WERI-Rb-1 (cell line): ENCODE measurements at regions not wholly inside any gene's neighbourhood (a gene's known extent, or its start where the extent isn't known, plus 50 kb on each side); places are given as distances from the start of the nearest gene placed in this dataset.
A peak's percentile ranks its signal among the peaks of the same experiment; 100 is the strongest.

ENCODE experiments used
- DNase-seq: peaks from one replicate; pipeline ENCODE4 v3.0.0-alpha.2; 2020
- H3K27ac ChIP-seq: fragments of 250-450 bp; sonication (Bioruptor Pico); 2 replicates; pipeline ENCODE4 v1.5.1; 2020; ENCODE audit warnings: mild to moderate bottlenecking, moderate library complexity
- H3K27me3 ChIP-seq: fragments of 250-450 bp; sonication (Bioruptor Pico); 2 replicates; pipeline ENCODE4 v1.5.1; 2021; ENCODE audit warnings: mild to moderate bottlenecking, low read depth, moderate library complexity; ENCODE audit not compliant: insufficient read depth, severe bottlenecking
- H3K36me3 ChIP-seq: fragments of 250-450 bp; sonication (Bioruptor Pico); 2 replicates; pipeline ENCODE4 v1.5.1; 2020; ENCODE audit warnings: mild to moderate bottlenecking, moderate library complexity
- H3K4me3 ChIP-seq: 2 replicates; pipeline ENCODE4 v1.5.1; 2011; ENCODE audit warnings: low read depth, mild to moderate bottlenecking, control low read depth, low read length
- H3K9me3 ChIP-seq: fragments of 250-450 bp; sonication (Bioruptor Pico); 2 replicates; pipeline ENCODE4 v1.5.1; 2021; ENCODE audit warnings: mild to moderate bottlenecking, moderate library complexity; ENCODE audit not compliant: severe bottlenecking
- TF ChIP-seq, protein P1 (sequence below): IDR thresholded peaks from 2 replicates; pipeline ENCODE4 v1.5.1; 2011; ENCODE audit warnings: low read depth, mild to moderate bottlenecking, control low read depth, inconsistent platforms, low read length

DNA sequence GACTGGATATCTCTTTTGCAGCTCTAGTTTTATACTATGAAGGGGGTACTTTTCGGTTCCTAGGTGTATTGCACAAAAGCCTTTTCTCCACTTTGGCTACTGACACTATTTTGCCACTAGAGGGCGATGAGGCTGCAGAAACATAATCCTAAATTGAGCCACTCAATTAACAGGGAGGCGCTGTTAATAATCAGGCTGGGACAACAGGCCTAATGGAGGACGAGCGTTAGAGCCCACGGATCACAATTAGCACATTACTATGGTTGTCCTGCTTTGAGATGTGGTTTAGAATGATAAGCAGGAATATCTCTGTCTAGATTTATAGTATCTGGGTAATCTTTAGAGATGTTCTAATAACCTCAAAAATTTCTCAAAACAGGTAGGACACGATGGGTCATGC is 62.2 kb upstream of the PMAIP1 start:
- DNase-seq: peak; percentile 72
- TF ChIP-seq, protein P1, sequence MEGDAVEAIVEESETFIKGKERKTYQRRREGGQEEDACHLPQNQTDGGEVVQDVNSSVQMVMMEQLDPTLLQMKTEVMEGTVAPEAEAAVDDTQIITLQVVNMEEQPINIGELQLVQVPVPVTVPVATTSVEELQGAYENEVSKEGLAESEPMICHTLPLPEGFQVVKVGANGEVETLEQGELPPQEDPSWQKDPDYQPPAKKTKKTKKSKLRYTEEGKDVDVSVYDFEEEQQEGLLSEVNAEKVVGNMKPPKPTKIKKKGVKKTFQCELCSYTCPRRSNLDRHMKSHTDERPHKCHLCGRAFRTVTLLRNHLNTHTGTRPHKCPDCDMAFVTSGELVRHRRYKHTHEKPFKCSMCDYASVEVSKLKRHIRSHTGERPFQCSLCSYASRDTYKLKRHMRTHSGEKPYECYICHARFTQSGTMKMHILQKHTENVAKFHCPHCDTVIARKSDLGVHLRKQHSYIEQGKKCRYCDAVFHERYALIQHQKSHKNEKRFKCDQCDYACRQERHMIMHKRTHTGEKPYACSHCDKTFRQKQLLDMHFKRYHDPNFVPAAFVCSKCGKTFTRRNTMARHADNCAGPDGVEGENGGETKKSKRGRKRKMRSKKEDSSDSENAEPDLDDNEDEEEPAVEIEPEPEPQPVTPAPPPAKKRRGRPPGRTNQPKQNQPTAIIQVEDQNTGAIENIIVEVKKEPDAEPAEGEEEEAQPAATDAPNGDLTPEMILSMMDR: peak; percentile 86
- H3K27me3 ChIP-seq: no peaks in the 10 kb centered on the region
- H3K4me3 ChIP-seq: no peak overlapping the region
- H3K9me3 ChIP-seq: no peaks in the 10 kb centered on the region
- no peaks in the 10 kb centered on the region for H3K36me3 ChIP-seq
- no peak overlapping the region for H3K27ac ChIP-seq

DNA sequence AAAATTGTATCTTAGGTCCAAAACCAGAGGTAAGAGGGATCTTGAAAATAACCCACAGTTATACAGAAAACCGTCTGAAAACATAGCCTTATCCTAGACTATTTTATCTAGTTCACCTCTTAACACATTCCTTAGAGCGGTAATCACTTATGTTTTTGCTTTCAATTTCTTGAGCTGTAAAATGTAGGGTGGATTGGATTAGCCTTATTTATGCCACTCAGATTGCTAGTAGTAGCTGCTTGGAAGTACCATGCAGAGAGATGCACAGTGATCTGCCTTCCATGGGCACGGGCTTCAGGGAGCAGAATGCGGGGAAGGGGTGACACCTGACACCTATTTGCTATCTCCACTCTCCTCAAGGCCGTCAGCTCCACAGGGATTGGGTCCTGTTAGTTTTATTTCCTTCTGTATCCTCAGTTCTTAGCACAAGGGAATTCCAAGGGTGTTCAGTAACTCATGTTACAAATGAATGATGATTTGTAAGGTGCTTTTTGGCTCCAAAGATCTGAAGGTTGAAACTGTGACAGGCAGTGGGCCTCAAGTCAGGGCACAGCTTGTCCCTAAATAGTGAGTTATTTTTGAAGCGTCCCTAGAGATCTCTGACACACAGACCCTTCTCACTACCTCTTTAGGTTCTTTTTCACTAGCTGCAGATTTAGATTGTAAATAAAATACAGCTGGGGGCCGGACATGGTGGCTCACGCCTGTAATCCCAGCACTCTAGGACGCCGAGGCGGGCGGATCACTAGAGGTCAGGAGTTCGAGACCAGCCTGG is 64.0 kb upstream of the PMAIP1 start:
- Histone ChIP-seq H3K27ac (no peak overlapping the region), H3K9me3 (no peaks in the 10 kb centered on the region), H3K27me3 (no peaks in the 10 kb centered on the region), H3K36me3 (no peaks in the 10 kb centered on the region), H3K4me3 (no peak overlapping the region)
- no peak for DNase-seq
- TF ChIP-seq, protein P1: no peak

GRCh38 chr18:59834267-59834666 is 65.5 kb upstream of the PMAIP1 start:
- Histone ChIP-seq H3K36me3 (no peaks in the 10 kb centered on the region), H3K4me3 (no peak overlapping the region), H3K27ac (no peak overlapping the region), H3K27me3 (no peaks in the 10 kb centered on the region), H3K9me3 (no peaks in the 10 kb centered on the region)
- TF ChIP-seq, protein P1: no peak
- DNase-seq: no peak

GRCh38 chr18:59833785-59834184 is 66.0 kb upstream of the PMAIP1 start:
- no peak for DNase-seq
- Histone ChIP-seq H3K4me3 (no peak overlapping the region), H3K27ac (no peak overlapping the region), H3K27me3 (no peaks in the 10 kb centered on the region), H3K36me3 (no peaks in the 10 kb centered on the region), H3K9me3 (no peaks in the 10 kb centered on the region)
- TF ChIP-seq, protein P1: no peak

GRCh38 chr18:59823596-59824195 is 76.1 kb upstream of the PMAIP1 start:
- TF ChIP-seq, protein P1: peak; percentile 83
- Histone ChIP-seq H3K27me3 (no peaks in the 10 kb centered on the region), H3K27ac (no peak overlapping the region), H3K9me3 (no peaks in the 10 kb centered on the region), H3K36me3 (no peaks in the 10 kb centered on the region), H3K4me3 (no peak overlapping the region)
- peak; percentile 88 for DNase-seq
